AG04450 (cell line): ENCODE measurements at regions not wholly inside any gene's neighbourhood (a gene's known extent, or its start where the extent isn't known, plus 50 kb on each side); places are given as distances from the start of the nearest gene placed in this dataset.

Source experiments
- CTCF ChIA-PET: fragments of 300-600, 350-600 bp; formaldehyde crosslinking; extraction: SDS; loops from one replicate; lab custom pipeline; 2022; ENCODE audit warnings: antibody characterized with exemption, inconsistent platforms; lab: Charles Lee
- POLR2A ChIA-PET: fragments of 350-600 bp; formaldehyde crosslinking; extraction: SDS; loops from one replicate; lab custom pipeline; 2021; ENCODE audit warnings: antibody characterized with exemption, inconsistent platforms; lab: Yijun Ruan, JAX
- DNase-seq: peaks from one replicate; pipeline ENCODE4 v3.0.0-alpha.2; 2011; ENCODE audit warnings: low read depth, low spot score
- H3K27ac ChIP-seq: one replicate; pipeline ENCODE4 v1.5.1; 2012; ENCODE audit warnings: low read depth, low read length, control low read depth
- H3K27me3 ChIP-seq: one replicate; pipeline ENCODE4 v1.6.0; 2012; ENCODE audit warnings: low read length; ENCODE audit not compliant: control insufficient read depth, insufficient read depth
- H3K4me3 ChIP-seq: 2 replicates; pipeline ENCODE4 v1.5.1; 2011; ENCODE audit warnings: mild to moderate bottlenecking, low read depth, low read length, control low read depth
- H3K9me3 ChIP-seq: 2 replicates; pipeline ENCODE4 v1.5.1; 2012; ENCODE audit warnings: low read length; ENCODE audit not compliant: control insufficient read depth, insufficient read depth
- CTCF ChIP-seq: IDR thresholded peaks from 2 replicates; pipeline ENCODE4 v1.5.1; 2011; ENCODE audit warnings: low read depth, low read length, control low read depth, inconsistent platforms

- no peak for DNase-seq
- H3K4me3 ChIP-seq: no peak overlapping the region
- no peaks in the 10 kb centered on the region for H3K27me3 ChIP-seq
- TF ChIP-seq CTCF: no peak
- CTCF ChIA-PET: no interaction called here
- POLR2A ChIA-PET: no interaction called here
- H3K9me3 ChIP-seq: no peaks in the 10 kb centered on the region; the same call in 1 of the 2 replicates
- H3K27ac ChIP-seq: no peak overlapping the region
Measured at GRCh38 chr4:22910200-22910599, 217.5 kb downstream of the GBA3 start.

GRCh38 chr4:22906045-22906444 lies 213.3 kb downstream of the GBA3 start:
- ChIA-PET POLR2A (no interaction called here), CTCF (interaction anchor here (0.8 kb wide), 1 partner anchor 9 kb away, joined by 4 read pairs; no protein-coding TSS in a partner anchor)
- H3K27me3 ChIP-seq: no peaks in the 10 kb centered on the region
- no peak for DNase-seq
- no peak overlapping the region for H3K27ac ChIP-seq
- no peak for TF ChIP-seq CTCF
- no peak overlapping the region for H3K4me3 ChIP-seq
- no peaks in the 10 kb centered on the region; the same call in 1 of the 2 replicates for H3K9me3 ChIP-seq

GRCh38 chr4:22903913-22904312 lies 211.2 kb downstream of the GBA3 start:
- POLR2A ChIA-PET: no interaction called here
- Histone ChIP-seq H3K4me3 (no peak overlapping the region), H3K9me3 (no peaks in the 10 kb centered on the region), H3K27me3 (no peaks in the 10 kb centered on the region), H3K27ac (no peak overlapping the region)
- no peak for TF ChIP-seq CTCF
- CTCF ChIA-PET: no interaction called here
- DNase-seq: no peak

GRCh38 chr4:22901631-22902030 lies 208.9 kb downstream of the GBA3 start:
- Histone ChIP-seq H3K9me3 (no peaks in the 10 kb centered on the region), H3K27me3 (no peaks in the 10 kb centered on the region), H3K27ac (no peak overlapping the region), H3K4me3 (no peak overlapping the region)
- ChIA-PET CTCF (interaction anchor here (0.6 kb wide), 1 partner anchor 13 kb away, joined by 3 read pairs; no protein-coding TSS in a partner anchor), POLR2A (no interaction called here)
- TF ChIP-seq CTCF: no peak
- no peak for DNase-seq

GRCh38 chr4:22900876-22901275 lies 208.1 kb downstream of the GBA3 start:
- Histone ChIP-seq H3K27ac (no peak overlapping the region), H3K27me3 (no peaks in the 10 kb centered on the region), H3K4me3 (no peak overlapping the region), H3K9me3 (no peaks in the 10 kb centered on the region)
- POLR2A ChIA-PET: no interaction called here
- TF ChIP-seq CTCF: no peak
- DNase-seq: no peak
- CTCF ChIA-PET: no interaction called here
